HG03280 (cell line): ENCODE measurements at regions not wholly inside any gene's neighbourhood (a gene's known extent, or its start where the extent isn't known, plus 50 kb on each side); places are given as distances from the start of the nearest gene placed in this dataset.

ENCODE experiments used
- ATAC-seq: cut with Tn5 transposase; IDR thresholded peaks from one replicate; pipeline ENCODE4 v1.9.1; 2021; ENCODE audit warnings: mild to moderate bottlenecking, moderate library complexity; ENCODE audit not compliant: unreplicated experiment

- no peak for ATAC-seq
Measured at GRCh38 chr6:134720353-134721059, 229.4 kb downstream of the ALDH8A1 start.

- ATAC-seq = no peak
Measured at GRCh38 chr6:134719911-134720310, 230.0 kb downstream of the ALDH8A1 start.

GRCh38 chr6:134719286-134719685 is 230.6 kb downstream of the ALDH8A1 start:
- no peak for ATAC-seq

GRCh38 chr6:134714679-134715078 is 235.2 kb downstream of the ALDH8A1 start:
- ATAC-seq = no peak

GRCh38 chr6:134714113-134714512 is 235.8 kb downstream of the ALDH8A1 start:
- ATAC-seq = no peak

- no peak for ATAC-seq
Measured at GRCh38 chr6:134712311-134712710, 237.6 kb downstream of the ALDH8A1 start.

- ATAC-seq = no peak
Measured at GRCh38 chr6:134708079-134708478, 241.8 kb downstream of the ALDH8A1 start.

- no peak for ATAC-seq
Measured at GRCh38 chr6:134707342-134708031, 242.4 kb downstream of the ALDH8A1 start.

GRCh38 chr6:134706806-134707205 is 243.1 kb downstream of the ALDH8A1 start:
- ATAC-seq = no peak

- ATAC-seq = no peak
Measured at GRCh38 chr6:134706153-134706552, 243.7 kb downstream of the ALDH8A1 start.

GRCh38 chr6:134703206-134703605 is 246.7 kb downstream of the ALDH8A1 start:
- ATAC-seq = no peak

- ATAC-seq = no peak
Measured at GRCh38 chr6:134702279-134702678, 247.6 kb downstream of the ALDH8A1 start.

GRCh38 chr6:134701301-134701700 is 248.6 kb downstream of the ALDH8A1 start:
- no peak for ATAC-seq

- no peak for ATAC-seq
Measured at GRCh38 chr6:134698228-134698627, 251.7 kb downstream of the ALDH8A1 start.

GRCh38 chr6:134692008-134692407 is 257.9 kb downstream of the ALDH8A1 start:
- no peak for ATAC-seq

GRCh38 chr6:134691180-134691579 is 258.7 kb downstream of the ALDH8A1 start:
- ATAC-seq = no peak

- no peak for ATAC-seq
Measured at GRCh38 chr6:134690048-134690447, 259.9 kb downstream of the ALDH8A1 start.

- ATAC-seq = no peak
Measured at GRCh38 chr6:134689641-134690040, 260.3 kb downstream of the ALDH8A1 start.

GRCh38 chr6:134689177-134689576 is 260.7 kb downstream of the ALDH8A1 start:
- no peak for ATAC-seq

GRCh38 chr6:134686071-134686470 is 263.8 kb downstream of the ALDH8A1 start:
- ATAC-seq = no peak

GRCh38 chr6:134684423-134684795 is 265.5 kb downstream of the ALDH8A1 start:
- ATAC-seq = no peak

GRCh38 chr6:134683783-134684422 is 266.0 kb downstream of the ALDH8A1 start:
- ATAC-seq = no peak
